ENCODE measurements at regions not wholly inside any gene's neighbourhood (a gene's known extent, or its start where the extent isn't known, plus 50 kb on each side); places are given as distances from the start of the nearest gene placed in this dataset.
A peak's percentile ranks its signal among the peaks of the same experiment; 100 is the strongest.
"Not testable (repeated sequence)": the region's sequence is repeated elsewhere in the genome, so short reads cannot be mapped to it uniquely, and the experiment has no call there.

- H3K4me3 ChIP-seq (ENCODE audit: low read depth, low read length): no peak overlapping the region
- TF ChIP-seq CTCF (IDR thresholded peaks at IDR 0.05; ENCODE audit: insufficient read depth, low read length, missing control alignments): no peak
- POLR2A ChIA-PET: no interaction called here
- CTCF ChIA-PET: no interaction called here
- DNase-seq (ENCODE audit: low read depth, low spot score): no peak
These were observed 155.0 kb upstream of the SEMA3C start for GRCh38 chr7:81073931-81074251.

DNA sequence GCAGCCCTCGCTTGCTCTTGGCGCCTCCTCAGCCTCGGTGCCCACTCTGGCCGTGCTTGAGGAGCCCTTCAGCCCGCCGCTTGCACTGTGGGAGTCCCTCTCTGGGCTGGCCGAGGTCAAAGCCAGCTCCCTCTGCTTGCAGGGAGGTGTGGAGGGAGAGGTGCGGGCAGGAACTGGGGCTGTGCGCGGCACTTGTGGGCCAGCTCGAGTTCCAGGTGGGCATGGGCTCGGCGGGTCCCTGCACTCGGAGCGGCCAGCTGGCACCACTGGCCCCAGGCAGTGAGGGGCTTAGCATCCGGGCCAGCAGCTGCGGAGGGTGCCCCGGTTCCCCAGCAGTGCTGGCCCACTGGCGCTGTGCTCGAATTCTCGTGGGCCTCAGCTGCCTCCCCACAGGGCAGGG, 152.1 kb upstream of the SEMA3C start:
- CTCF ChIA-PET: no interaction called here
- POLR2A ChIA-PET: no interaction called here
- DNase-seq (ENCODE audit: low read depth, low spot score): no peak
- H3K4me3 ChIP-seq (ENCODE audit: low read depth, low read length): no peak overlapping the region
- TF ChIP-seq CTCF (IDR thresholded peaks at IDR 0.05; ENCODE audit: insufficient read depth, low read length, missing control alignments): no peak

GRCh38 chr7:81066797-81067196, 147.9 kb upstream of the SEMA3C start:
- no peak for DNase-seq (ENCODE audit: low read depth, low spot score)
- CTCF ChIA-PET: no interaction called here
- POLR2A ChIA-PET: no interaction called here
- no peak overlapping the region for H3K4me3 ChIP-seq (ENCODE audit: low read depth, low read length)
- TF ChIP-seq CTCF (IDR thresholded peaks at IDR 0.05; ENCODE audit: insufficient read depth, low read length, missing control alignments): no peak

DNA sequence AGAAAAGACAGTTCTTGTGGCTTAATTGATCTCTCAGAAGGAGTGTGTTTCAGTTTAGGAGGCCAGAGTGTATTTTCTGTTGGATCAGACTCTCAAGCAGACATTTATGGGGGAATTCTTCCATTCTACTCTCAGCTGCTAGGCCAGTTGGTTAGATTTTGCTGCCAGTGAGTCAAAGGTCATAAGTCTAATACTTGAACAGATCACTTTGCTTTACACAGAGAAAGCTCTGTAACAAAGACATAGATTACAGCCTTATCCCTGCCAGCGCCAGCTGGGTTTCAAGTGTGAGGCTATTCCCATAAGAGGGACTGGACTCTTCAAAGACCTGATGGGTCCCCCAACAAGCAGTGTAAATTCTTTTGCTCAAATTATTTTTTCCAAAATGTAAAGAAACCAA, 145.6 kb upstream of the SEMA3C start:
- TF ChIP-seq CTCF (IDR thresholded peaks at IDR 0.05; ENCODE audit: insufficient read depth, low read length, missing control alignments): no peak
- ChIA-PET POLR2A (no interaction called here), CTCF (no interaction called here)
- no peak for DNase-seq (ENCODE audit: low read depth, low spot score)
- no peak overlapping the region for H3K4me3 ChIP-seq (ENCODE audit: low read depth, low read length)

DNA sequence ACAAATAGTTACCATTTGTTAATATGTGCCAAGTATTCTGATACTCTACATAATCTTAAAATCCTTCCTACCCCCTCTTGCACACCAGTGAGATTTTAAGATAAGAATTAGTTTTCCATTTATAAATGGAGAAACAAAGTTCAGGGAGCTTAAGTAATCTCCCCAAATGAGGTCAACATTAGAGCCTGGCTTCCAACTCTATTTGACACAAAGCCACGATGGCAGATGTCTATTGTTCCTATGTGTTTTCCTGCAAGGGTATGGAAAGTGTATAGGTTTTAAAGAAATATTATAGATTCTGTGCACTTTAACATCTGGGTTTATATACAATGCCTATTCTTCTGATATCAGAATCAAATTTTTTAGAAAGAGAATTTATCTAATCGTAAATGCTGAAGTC, 143.9 kb upstream of the SEMA3C start:
- no peak for TF ChIP-seq CTCF (IDR thresholded peaks at IDR 0.05; ENCODE audit: insufficient read depth, low read length, missing control alignments)
- H3K4me3 ChIP-seq (ENCODE audit: low read depth, low read length): no peak overlapping the region
- ChIA-PET CTCF (no interaction called here), POLR2A (no interaction called here)
- DNase-seq (ENCODE audit: low read depth, low spot score): no peak

- POLR2A ChIA-PET; CTCF ChIA-PET; DNase-seq (ENCODE audit: low read depth, low spot score); H3K4me3 ChIP-seq (ENCODE audit: low read depth, low read length): not testable (repeated sequence)
These were observed 138.6 kb upstream of the SEMA3C start for GRCh38 chr7:81057469-81057868.

DNA sequence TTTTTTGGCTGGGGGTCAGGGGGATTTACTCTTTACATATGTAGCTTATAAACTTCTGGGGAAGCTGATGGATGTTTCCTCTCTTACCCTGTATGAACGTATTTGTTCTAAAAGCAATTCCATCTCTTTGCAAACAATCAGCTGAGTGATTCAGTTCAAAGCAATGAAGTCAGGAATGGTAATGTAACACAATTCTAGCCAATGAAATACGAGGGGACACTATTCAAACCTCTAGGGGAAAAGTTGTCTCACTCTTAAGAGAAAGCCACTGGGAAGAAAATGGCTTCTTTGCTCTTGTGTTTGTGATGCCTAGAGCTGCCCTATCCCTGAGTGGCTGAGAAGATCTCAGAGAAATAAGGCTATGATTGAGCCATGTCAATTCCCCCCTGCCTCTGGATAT, 134.8 kb upstream of the SEMA3C start:
- POLR2A ChIA-PET: no interaction called here
- CTCF ChIA-PET: no interaction called here
- DNase-seq (ENCODE audit: low read depth, low spot score): peak; percentile 10

More for the DNA sequence above, 134.8 kb upstream of the SEMA3C start:
- no peak for TF ChIP-seq CTCF (IDR thresholded peaks at IDR 0.05; ENCODE audit: insufficient read depth, low read length, missing control alignments)
- no peak overlapping the region for H3K4me3 ChIP-seq (ENCODE audit: low read depth, low read length)

Measured in AG04449 (cell line).